RWPE2 (cell line): ENCODE measurements at regions not wholly inside any gene's neighbourhood (a gene's known extent, or its start where the extent isn't known, plus 50 kb on each side); places are given as distances from the start of the nearest gene placed in this dataset.
"Not testable (repeated sequence)": the region's sequence is repeated elsewhere in the genome, so short reads cannot be mapped to it uniquely, and the experiment has no call there.

Experiments
- ATAC-seq: fragments of 200-7000 bp; cut with Tn5 transposase; 3 replicates; pipeline ENCODE4 v1.9.1; 2021; ENCODE audit warnings: low read depth
- DNase-seq: peaks from one replicate; pipeline ENCODE4 v3.0.0-alpha.2; 2020; ENCODE audit warnings: low spot score
- H3K27ac ChIP-seq: fragments of 450-650 bp; 2 replicates; pipeline ENCODE4 v1.5.1; 2017; ENCODE audit warnings: mild to moderate bottlenecking; ENCODE audit not compliant: poor library complexity, severe bottlenecking
- H3K27me3 ChIP-seq: fragments of 250-450 bp; sonication (Bioruptor Pico); 2 replicates; pipeline ENCODE4 v1.5.1; 2021; ENCODE audit warnings: mild to moderate bottlenecking, moderate library complexity; ENCODE audit not compliant: insufficient read depth, poor library complexity, severe bottlenecking
- H3K36me3 ChIP-seq: fragments of 250-450 bp; sonication (Bioruptor Pico); 2 replicates; pipeline ENCODE4 v1.5.1; 2020; ENCODE audit warnings: low read depth, mild to moderate bottlenecking, moderate library complexity
- H3K4me1 ChIP-seq: fragments of 250-450 bp; sonication (Bioruptor Pico); 2 replicates; pipeline ENCODE4 v1.5.1; 2021; ENCODE audit warnings: mild to moderate bottlenecking, moderate library complexity; ENCODE audit not compliant: insufficient read depth, poor library complexity, severe bottlenecking
- H3K4me3 ChIP-seq: fragments of 250-450 bp; sonication (Bioruptor Pico); 2 replicates; pipeline ENCODE4 v1.5.1; 2021; ENCODE audit warnings: mild to moderate bottlenecking, moderate library complexity; ENCODE audit not compliant: severe bottlenecking
- H3K9me3 ChIP-seq: fragments of 250-450 bp; sonication (Bioruptor Pico); 2 replicates; pipeline ENCODE4 v1.5.1; 2021; ENCODE audit warnings: mild to moderate bottlenecking, moderate library complexity; ENCODE audit not compliant: severe bottlenecking
- TF ChIP-seq, protein P1 (sequence below): fragments of 450-650 bp; IDR thresholded peaks from one replicate; pipeline ENCODE4 v1.5.1; 2017; ENCODE audit warnings: mild to moderate bottlenecking, moderate library complexity; ENCODE audit not compliant: poor library complexity, severe bottlenecking

DNA sequence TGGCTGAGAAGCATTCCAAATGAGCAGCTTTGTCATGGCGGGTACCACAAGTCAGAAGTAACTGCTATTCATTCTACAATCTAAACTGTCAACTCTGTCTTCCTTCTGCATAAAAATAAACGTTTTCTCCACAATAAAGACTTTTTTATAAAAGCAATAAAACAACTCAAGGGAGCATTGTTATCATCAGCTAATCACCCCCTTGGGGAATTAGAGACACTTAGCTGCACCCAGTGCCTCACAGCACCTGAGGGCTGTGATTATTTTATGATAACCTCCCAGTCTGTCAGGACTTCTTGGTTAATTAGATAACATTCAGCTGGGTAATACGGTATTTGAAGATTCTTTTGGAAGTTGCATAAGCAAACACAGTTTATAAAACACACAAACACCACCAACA lies 155.6 kb downstream of the PPP1R3A start:
- ATAC-seq (no peak), DNase-seq (no peak)
- no peak overlapping the region for H3K4me3 ChIP-seq
- no peaks in the 10 kb centered on the region for H3K9me3 ChIP-seq
- no peaks in the 10 kb centered on the region for H3K36me3 ChIP-seq
- no peaks in the 10 kb centered on the region for H3K4me1 ChIP-seq
- no peaks in the 10 kb centered on the region for H3K27me3 ChIP-seq
- no peak overlapping the region for H3K27ac ChIP-seq
- TF ChIP-seq, protein P1, sequence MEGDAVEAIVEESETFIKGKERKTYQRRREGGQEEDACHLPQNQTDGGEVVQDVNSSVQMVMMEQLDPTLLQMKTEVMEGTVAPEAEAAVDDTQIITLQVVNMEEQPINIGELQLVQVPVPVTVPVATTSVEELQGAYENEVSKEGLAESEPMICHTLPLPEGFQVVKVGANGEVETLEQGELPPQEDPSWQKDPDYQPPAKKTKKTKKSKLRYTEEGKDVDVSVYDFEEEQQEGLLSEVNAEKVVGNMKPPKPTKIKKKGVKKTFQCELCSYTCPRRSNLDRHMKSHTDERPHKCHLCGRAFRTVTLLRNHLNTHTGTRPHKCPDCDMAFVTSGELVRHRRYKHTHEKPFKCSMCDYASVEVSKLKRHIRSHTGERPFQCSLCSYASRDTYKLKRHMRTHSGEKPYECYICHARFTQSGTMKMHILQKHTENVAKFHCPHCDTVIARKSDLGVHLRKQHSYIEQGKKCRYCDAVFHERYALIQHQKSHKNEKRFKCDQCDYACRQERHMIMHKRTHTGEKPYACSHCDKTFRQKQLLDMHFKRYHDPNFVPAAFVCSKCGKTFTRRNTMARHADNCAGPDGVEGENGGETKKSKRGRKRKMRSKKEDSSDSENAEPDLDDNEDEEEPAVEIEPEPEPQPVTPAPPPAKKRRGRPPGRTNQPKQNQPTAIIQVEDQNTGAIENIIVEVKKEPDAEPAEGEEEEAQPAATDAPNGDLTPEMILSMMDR, result no peak

- DNase-seq (no peak), ATAC-seq (no peak)
These were observed 162.6 kb downstream of the PPP1R3A start for GRCh38 chr7:113756250-113756649.

GRCh38 chr7:113752689-113753088 lies 166.1 kb downstream of the PPP1R3A start:
- Histone ChIP-seq H3K27me3 (no peaks in the 10 kb centered on the region), H3K9me3 (no peaks in the 10 kb centered on the region), H3K27ac (no peak overlapping the region), H3K36me3 (no peaks in the 10 kb centered on the region), H3K4me1 (no peaks in the 10 kb centered on the region), H3K4me3 (no peak overlapping the region)
- TF ChIP-seq, protein P1, result no peak
- DNase-seq, result no peak
- ATAC-seq, result no peak

More at GRCh38 chr7:113756250-113756649, 162.6 kb downstream of the PPP1R3A start:
- TF ChIP-seq, protein P1, result no peak
- H3K4me3 ChIP-seq, result no peak overlapping the region
- H3K27ac ChIP-seq, result no peak overlapping the region
- no peaks in the 10 kb centered on the region for H3K9me3 ChIP-seq
- no peaks in the 10 kb centered on the region for H3K27me3 ChIP-seq
- no peaks in the 10 kb centered on the region for H3K4me1 ChIP-seq
- no peaks in the 10 kb centered on the region for H3K36me3 ChIP-seq

DNA sequence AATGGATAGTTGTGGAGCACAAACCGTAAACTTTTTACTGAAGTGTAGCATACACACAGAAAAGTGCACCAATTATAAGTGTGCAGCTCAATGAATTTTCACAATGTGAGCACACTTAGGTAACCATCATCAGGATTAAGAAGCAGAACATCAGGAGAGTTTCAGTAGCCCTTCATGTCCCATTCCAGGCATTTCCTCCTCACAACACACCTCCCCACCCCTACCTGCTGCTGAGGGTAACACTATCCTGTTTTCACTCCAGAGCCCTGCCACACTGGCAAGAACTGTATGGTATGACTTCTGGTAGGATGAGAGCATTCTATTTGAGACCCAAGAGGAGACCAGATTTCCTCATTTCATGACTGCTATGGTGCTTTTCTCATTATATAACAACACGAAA lies 166.5 kb downstream of the PPP1R3A start:
- H3K9me3 ChIP-seq, result no peaks in the 10 kb centered on the region
- ATAC-seq, result no peak
- TF ChIP-seq, protein P1, result no peak
- H3K27ac ChIP-seq, result no peak overlapping the region
- no peaks in the 10 kb centered on the region for H3K36me3 ChIP-seq
- no peak for DNase-seq
- no peak overlapping the region for H3K4me3 ChIP-seq
- no peaks in the 10 kb centered on the region for H3K4me1 ChIP-seq
- no peaks in the 10 kb centered on the region for H3K27me3 ChIP-seq

DNA sequence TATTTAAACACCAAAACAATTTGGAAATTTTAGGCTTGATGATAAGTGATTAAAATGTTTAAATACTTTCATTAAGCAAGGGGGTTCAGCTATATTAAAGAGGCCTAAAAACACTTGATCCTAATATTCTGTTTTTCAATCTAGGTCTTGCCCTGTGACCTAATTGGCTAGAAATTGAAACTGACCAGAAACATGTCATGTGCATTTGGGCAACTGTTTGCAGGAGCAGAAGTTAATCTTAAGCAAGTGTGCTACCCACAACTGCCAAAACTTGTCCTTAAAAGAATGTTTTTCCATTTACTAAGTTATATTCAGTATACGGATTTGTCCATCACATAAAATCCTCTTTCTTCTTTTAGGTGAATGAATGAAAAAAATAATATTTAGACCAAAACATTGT lies 167.3 kb downstream of the PPP1R3A start:
- H3K9me3 ChIP-seq, result no peaks in the 10 kb centered on the region
- ATAC-seq (no peak), DNase-seq (no peak)
- H3K27ac ChIP-seq, result no peak overlapping the region
- no peaks in the 10 kb centered on the region for H3K27me3 ChIP-seq
- H3K4me3 ChIP-seq, result no peak overlapping the region
- TF ChIP-seq, protein P1, result no peak
- H3K4me1 ChIP-seq, result no peaks in the 10 kb centered on the region
- H3K36me3 ChIP-seq, result no peaks in the 10 kb centered on the region

- not testable (repeated sequence) for ATAC-seq, H3K9me3 ChIP-seq, H3K27me3 ChIP-seq, H3K27ac ChIP-seq, H3K36me3 ChIP-seq, H3K4me3 ChIP-seq, H3K4me1 ChIP-seq, DNase-seq
These were observed 170.4 kb downstream of the PPP1R3A start for GRCh38 chr7:113748385-113748784.

- H3K27ac ChIP-seq, H3K4me3 ChIP-seq, H3K36me3 ChIP-seq, H3K4me1 ChIP-seq, DNase-seq, ATAC-seq, H3K27me3 ChIP-seq, H3K9me3 ChIP-seq: not testable (repeated sequence)
These were observed 175.8 kb downstream of the PPP1R3A start for GRCh38 chr7:113742946-113743431.
